IMR-90 (cell line): ENCODE measurements at regions not wholly inside any gene's neighbourhood (a gene's known extent, or its start where the extent isn't known, plus 50 kb on each side); places are given as distances from the start of the nearest gene placed in this dataset.

Source experiments
- ATAC-seq: fragments of 200-7000 bp; cut with Tn5 transposase; 2 replicates; pipeline ENCODE4 v1.9.1; 2020; ENCODE audit warnings: low read depth, mild to moderate bottlenecking, moderate library complexity
- BruUV-seq: library from RNA; stranded (reverse); fragments of 400-500 nt; replicated peaks from 2 replicates; lab custom pipeline; 2021; lab: Mats Ljungman, UMichigan
- CTCF ChIA-PET: fragments of 300-600 bp; formaldehyde crosslinking; extraction: SDS; loops from one replicate; lab custom pipeline; 2021; ENCODE audit warnings: antibody characterized with exemption; lab: Yijun Ruan, JAX
- POLR2A ChIA-PET: fragments of 300-600 bp; sonication (Branson Sonifier 250); formaldehyde crosslinking; loops from one replicate; lab custom pipeline; 2022; ENCODE audit warnings: antibody characterized with exemption; ENCODE audit not compliant: unreplicated experiment; lab: Charles Lee
- DNase-seq: peaks from one replicate; pipeline ENCODE4 v3.0.0; 2013
- H2AFZ ChIP-seq: replicated peaks from 2 replicates; pipeline ENCODE3; 2013; ENCODE audit warnings: low read length, mild to moderate bottlenecking; ENCODE audit not compliant: poor library complexity
- H2AK5ac ChIP-seq: 2 replicates; pipeline ENCODE4 v1.6.1; 2013; ENCODE audit warnings: low read depth, low read length, inconsistent platforms
- H2AK9ac ChIP-seq: replicated peaks from 2 replicates; pipeline ENCODE3; 2013; ENCODE audit warnings: mild to moderate bottlenecking, low read depth, low read length, moderate library complexity; ENCODE audit not compliant: poor library complexity
- H2BK120ac ChIP-seq: 2 replicates; pipeline ENCODE4 v1.6.1; 2013; ENCODE audit warnings: low read depth, low read length, inconsistent platforms
- H2BK15ac ChIP-seq: 3 replicates; pipeline ENCODE4 v1.6.1; 2013; ENCODE audit warnings: low read depth, low read length, inconsistent platforms
- H2BK20ac ChIP-seq: 2 replicates; pipeline ENCODE4 v1.6.1; 2013; ENCODE audit warnings: low read depth, mild to moderate bottlenecking, inconsistent platforms, low read length, moderate library complexity
- H2BK5ac ChIP-seq: 2 replicates; pipeline ENCODE4 v1.6.1; 2013; ENCODE audit warnings: mild to moderate bottlenecking, low read depth, low read length, inconsistent platforms; ENCODE audit not compliant: poor library complexity, severe bottlenecking
- H3K14ac ChIP-seq: replicated peaks from 2 replicates; pipeline ENCODE4 v1.6.1; 2013; ENCODE audit warnings: low read depth, low read length, inconsistent platforms
- H3K18ac ChIP-seq: 2 replicates; pipeline ENCODE4 v1.6.1; 2013; ENCODE audit warnings: low read depth, low read length, control low read depth
- H3K23ac ChIP-seq: 2 replicates; pipeline ENCODE4 v1.6.1; 2013; ENCODE audit warnings: low read depth, low read length, inconsistent platforms
- H3K27ac ChIP-seq: 2 replicates; pipeline ENCODE4 v1.5.1; 2013; ENCODE audit warnings: mild to moderate bottlenecking, control low read depth, low read length; ENCODE audit not compliant: insufficient read depth
- H3K27me3 ChIP-seq: 2 replicates; pipeline ENCODE4 v1.6.1; 2013; ENCODE audit warnings: low read length; ENCODE audit not compliant: control insufficient read depth, insufficient read depth
- H3K36me3 ChIP-seq: 2 replicates; pipeline ENCODE4 v1.6.1; 2013; ENCODE audit warnings: low read length, mixed read lengths; ENCODE audit not compliant: control insufficient read depth, insufficient read depth
- H3K4ac ChIP-seq: 2 replicates; pipeline ENCODE4 v1.6.1; 2013; ENCODE audit warnings: low read depth, low read length, inconsistent platforms
- H3K4me1 ChIP-seq: 2 replicates; pipeline ENCODE4 v1.6.1; 2013; ENCODE audit warnings: low read length, mixed read lengths; ENCODE audit not compliant: control insufficient read depth, insufficient read depth
- H3K4me2 ChIP-seq: 2 replicates; pipeline ENCODE4 v1.6.1; 2013; ENCODE audit warnings: low read depth, mild to moderate bottlenecking, control low read depth, low read length, moderate library complexity
- H3K4me3 ChIP-seq: 2 replicates; pipeline ENCODE4 v1.5.1; 2013; ENCODE audit warnings: low read depth, mild to moderate bottlenecking, control low read depth, low read length, moderate library complexity; ENCODE audit not compliant: insufficient read depth
- H3K56ac ChIP-seq: 2 replicates; pipeline ENCODE4 v1.6.1; 2013; ENCODE audit warnings: low read length, inconsistent platforms; ENCODE audit not compliant: insufficient read depth; ENCODE audit errors: extremely low read depth
- H3K79me1 ChIP-seq, 2 experiments: 2 replicates each; pipeline ENCODE4 v1.6.1; 2013; ENCODE audit warnings: low read length in 2 of 2, inconsistent platforms in 1 of 2, low read depth in 1 of 2
- H3K9ac ChIP-seq: 2 replicates; pipeline ENCODE4 v1.6.1; 2013; ENCODE audit warnings: low read depth, low read length, control low read depth
- H3K9me1 ChIP-seq: 2 replicates; pipeline ENCODE4 v1.6.1; 2013; ENCODE audit warnings: low read length, inconsistent platforms; ENCODE audit not compliant: insufficient read depth
- H3K9me3 ChIP-seq: 2 replicates; pipeline ENCODE4 v1.6.1; 2013; ENCODE audit warnings: low read length; ENCODE audit not compliant: control insufficient read depth, insufficient read depth
- H4K20me1 ChIP-seq: 2 replicates; pipeline ENCODE4 v1.6.1; 2013; ENCODE audit warnings: low read length, inconsistent platforms; ENCODE audit not compliant: insufficient read depth
- H4K5ac ChIP-seq: 2 replicates; pipeline ENCODE4 v1.6.1; 2013; ENCODE audit warnings: mild to moderate bottlenecking, low read depth, low read length, control low read depth
- H4K8ac ChIP-seq, 2 experiments: 2 replicates each; pipeline ENCODE4 v1.6.1; 2013; ENCODE audit warnings: low read depth in 2 of 2, low read length in 2 of 2, control low read depth in 1 of 2, inconsistent platforms in 1 of 2
- H4K91ac ChIP-seq: 2 replicates; pipeline ENCODE4 v1.6.1; 2013; ENCODE audit warnings: low read depth, low read length, inconsistent platforms; ENCODE audit not compliant: insufficient read depth
- BHLHE40 ChIP-seq: fragments of 150-350 bp; IDR thresholded peaks from 2 replicates; pipeline ENCODE4 v1.6.1; 2016; ENCODE audit warnings: mild to moderate bottlenecking, low read depth, low read length
- CEBPB ChIP-seq: IDR thresholded peaks from 2 replicates; pipeline ENCODE4 v1.6.1; 2012; ENCODE audit warnings: low read depth, low read length, improper control_type of control experiment
- CHD1 ChIP-seq: IDR thresholded peaks from 2 replicates; pipeline ENCODE4 v1.6.1; 2012; ENCODE audit warnings: low read depth, low read length, improper control_type of control experiment
- MAZ ChIP-seq: IDR thresholded peaks from 2 replicates; pipeline ENCODE4 v1.6.1; 2012; ENCODE audit warnings: low read depth, mild to moderate bottlenecking, low read length, improper control_type of control experiment, moderate library complexity, borderline replicate concordance
- MXI1 ChIP-seq: IDR thresholded peaks from 2 replicates; pipeline ENCODE4 v1.6.1; 2012; ENCODE audit warnings: low read depth, mild to moderate bottlenecking, low read length, moderate library complexity, borderline replicate concordance
- NFE2L2 ChIP-seq: fragments of 150-350 bp; IDR thresholded peaks from 2 replicates; pipeline ENCODE4 v1.6.1; 2016; ENCODE audit warnings: low read depth, mild to moderate bottlenecking, low read length
- POLR2A ChIP-seq: IDR thresholded peaks from 2 replicates; pipeline ENCODE4 v1.6.1; 2012; ENCODE audit warnings: mild to moderate bottlenecking, low read depth, low read length
- RAD21 ChIP-seq: IDR thresholded peaks from 2 replicates; pipeline ENCODE4 v1.6.1; 2012; ENCODE audit warnings: low read length, improper control_type of control experiment
- RCOR1 ChIP-seq: IDR thresholded peaks from 2 replicates; pipeline ENCODE4 v1.6.1; 2012; ENCODE audit warnings: mild to moderate bottlenecking, low read length, improper control_type of control experiment; ENCODE audit not compliant: insufficient replicate concordance
- RFX5 ChIP-seq: IDR thresholded peaks from 2 replicates; pipeline ENCODE4 v1.8.0; 2012; ENCODE audit warnings: low read depth, mild to moderate bottlenecking, low read length, moderate library complexity
- SMC3 ChIP-seq: fragments of 150-350 bp; IDR thresholded peaks from 2 replicates; pipeline ENCODE4 v1.6.1; 2016; ENCODE audit warnings: low read depth, mild to moderate bottlenecking, antibody characterized with exemption, low read length, moderate library complexity
- dilution Hi-C: fragments of 300-500 bp; cut with HindIII; formaldehyde crosslinking; loops from one replicate; pipeline ENCODE4 v1.14.3; 2018; ENCODE audit warnings: low sequenced_read_pairs; ENCODE audit not compliant: unreplicated experiment
- in situ Hi-C: fragments of 300-500 bp; cut with MboI; formaldehyde crosslinking; loops from 3 replicates; pipeline ENCODE4 v1.14.3; 2019; ENCODE audit warnings: low sequenced_read_pairs, inconsistent platforms, mixed read lengths
- intact Hi-C: fragments of 100-400 bp; cut with micrococcal nuclease; formaldehyde crosslinking; loops from 2 replicates; pipeline ENCODE4 v1.10.0; 2022
- TF ChIP-seq, protein P1 (sequence below): conservative IDR thresholded peaks from 2 replicates; pipeline ENCODE4 v1.5.1; 2012; ENCODE audit warnings: mild to moderate bottlenecking, low read depth, low read length, improper control_type of control experiment

DNA sequence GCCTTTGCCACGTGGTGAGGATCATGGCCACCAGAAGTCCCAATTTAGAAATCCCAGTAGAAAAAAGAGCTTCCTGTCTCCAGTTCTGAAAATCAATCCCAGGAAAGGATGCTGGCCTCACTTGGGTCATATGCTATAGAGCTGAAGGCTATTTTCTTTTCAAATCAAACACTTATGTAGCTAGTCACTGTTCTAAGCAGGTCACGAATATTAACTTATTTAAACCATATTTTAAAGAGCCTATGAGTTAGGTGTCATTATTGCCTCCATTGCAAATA, 97.5 kb downstream of the VCPKMT start (continued):
- TF ChIP-seq POLR2A (no peak), SMC3 (no peak), RFX5 (no peak), RCOR1 (no peak)

DNA sequence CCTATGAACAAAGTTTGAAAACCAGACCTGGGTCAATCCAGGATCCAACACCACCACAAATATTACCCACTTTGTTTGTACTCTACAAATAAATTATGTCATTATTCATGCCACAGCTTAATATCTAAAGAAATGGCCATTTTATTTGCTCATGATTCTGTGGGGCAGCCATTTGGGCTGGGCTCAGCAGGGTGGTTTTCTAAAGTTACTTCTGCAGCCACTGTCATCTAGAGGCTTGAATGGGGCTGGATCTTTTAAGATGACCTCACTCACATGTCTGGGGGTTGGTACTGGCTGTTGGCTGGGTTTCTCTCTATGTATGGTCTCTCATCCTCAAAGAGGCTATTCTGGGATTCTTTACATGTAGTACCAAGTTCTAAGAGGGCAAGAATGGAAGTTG, 96.2 kb downstream of the VCPKMT start:
- Histone ChIP-seq H2AK5ac (no peak overlapping the region), H3K4me3 (no peak overlapping the region), H2AFZ (no peak overlapping the region), H2BK15ac (no peak overlapping the region), H3K36me3 (no peaks in the 10 kb centered on the region), H2BK120ac (no peak overlapping the region), H4K20me1 (peaks cover 4% of the 10 kb centered on the region; the same call in 1 of the 2 replicates), H3K27me3 (no peaks in the 10 kb centered on the region), H3K56ac (no peak overlapping the region), H4K5ac (no peak overlapping the region), H3K18ac (no peak overlapping the region), H3K4me2 (no peak overlapping the region), H3K9me3 (peaks cover 3% of the 10 kb centered on the region; the same call in 1 of the 2 replicates), H2AK9ac (no peak overlapping the region), H3K23ac (no peak overlapping the region), H4K91ac (no peak overlapping the region), H3K9me1 (no peaks in the 10 kb centered on the region), H3K4me1 (peaks cover 18% of the 10 kb centered on the region), H3K4ac (no peak overlapping the region), H2BK20ac (no peak overlapping the region), H2BK5ac (no peak overlapping the region), H4K8ac (no peak overlapping the region), H3K9ac (no peak overlapping the region), H3K27ac (no peak overlapping the region), H3K14ac (no peak overlapping the region), H3K79me1 (no peaks in the 10 kb centered on the region; a peak in 1 of 4 replicates)
- intact Hi-C loops (no loop called here), dilution Hi-C loops (no loop called here), in situ Hi-C loops (no loop called here)
- ATAC-seq (no peak), DNase-seq (no peak)
- ChIA-PET POLR2A (no interaction called here), CTCF (no interaction called here)
- TF ChIP-seq SMC3 (no peak), RFX5 (no peak), POLR2A (no peak), RAD21 (no peak), CHD1 (no peak), MAZ (no peak), RCOR1 (no peak), BHLHE40 (no peak), MXI1 (no peak), CEBPB (no peak), NFE2L2 (no peak)
- TF ChIP-seq, protein P1, sequence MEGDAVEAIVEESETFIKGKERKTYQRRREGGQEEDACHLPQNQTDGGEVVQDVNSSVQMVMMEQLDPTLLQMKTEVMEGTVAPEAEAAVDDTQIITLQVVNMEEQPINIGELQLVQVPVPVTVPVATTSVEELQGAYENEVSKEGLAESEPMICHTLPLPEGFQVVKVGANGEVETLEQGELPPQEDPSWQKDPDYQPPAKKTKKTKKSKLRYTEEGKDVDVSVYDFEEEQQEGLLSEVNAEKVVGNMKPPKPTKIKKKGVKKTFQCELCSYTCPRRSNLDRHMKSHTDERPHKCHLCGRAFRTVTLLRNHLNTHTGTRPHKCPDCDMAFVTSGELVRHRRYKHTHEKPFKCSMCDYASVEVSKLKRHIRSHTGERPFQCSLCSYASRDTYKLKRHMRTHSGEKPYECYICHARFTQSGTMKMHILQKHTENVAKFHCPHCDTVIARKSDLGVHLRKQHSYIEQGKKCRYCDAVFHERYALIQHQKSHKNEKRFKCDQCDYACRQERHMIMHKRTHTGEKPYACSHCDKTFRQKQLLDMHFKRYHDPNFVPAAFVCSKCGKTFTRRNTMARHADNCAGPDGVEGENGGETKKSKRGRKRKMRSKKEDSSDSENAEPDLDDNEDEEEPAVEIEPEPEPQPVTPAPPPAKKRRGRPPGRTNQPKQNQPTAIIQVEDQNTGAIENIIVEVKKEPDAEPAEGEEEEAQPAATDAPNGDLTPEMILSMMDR, result no peak
- no TSS peak for BruUV-seq
